GM23248 (cell line): ENCODE measurements at regions not wholly inside any gene's neighbourhood (a gene's known extent, or its start where the extent isn't known, plus 50 kb on each side); places are given as distances from the start of the nearest gene placed in this dataset.

Experiments used
- EZH2 ChIP-seq: fragments of 200-600 bp; sonication (generic); IDR thresholded peaks from 2 replicates; pipeline ENCODE4 v1.6.1; 2018; ENCODE audit warnings: antibody characterized with exemption, mild to moderate bottlenecking; ENCODE audit not compliant: insufficient read depth, poor library complexity, severe bottlenecking
- EZH2phosphoT487 ChIP-seq: fragments of 200-600 bp; sonication (generic); IDR thresholded peaks from 2 replicates; pipeline ENCODE4 v1.6.1; 2018; ENCODE audit warnings: antibody characterized with exemption, moderate library complexity, mild to moderate bottlenecking, low read depth; ENCODE audit not compliant: insufficient read depth

DNA sequence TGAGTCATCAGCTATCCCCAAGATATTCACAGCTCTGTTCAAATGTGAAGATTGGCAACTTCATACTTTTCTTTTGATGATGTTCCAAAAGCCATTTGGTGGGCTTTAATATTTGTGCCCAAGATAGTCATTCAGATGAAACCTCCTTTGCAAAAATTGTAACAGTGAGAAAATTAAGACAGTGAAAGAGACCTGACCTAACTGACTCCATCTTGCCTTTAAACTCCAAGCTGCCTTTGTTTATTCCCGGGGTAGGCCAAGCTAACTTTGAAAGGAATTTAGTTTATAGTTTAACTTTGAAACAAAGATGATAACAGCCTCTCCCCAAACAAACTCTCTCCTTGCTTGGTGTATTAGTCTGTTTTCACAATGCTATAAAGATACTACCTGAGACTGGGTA lies 221.1 kb downstream of the KTN1 start:
- TF ChIP-seq EZH2phosphoT487, result no peak
- no peak for TF ChIP-seq EZH2
